IPS-NIHi7 (cell line): ENCODE measurements at regions not wholly inside any gene's neighbourhood (a gene's known extent, or its start where the extent isn't known, plus 50 kb on each side); places are given as distances from the start of the nearest gene placed in this dataset.
"Not testable (repeated sequence)": the region's sequence is repeated elsewhere in the genome, so short reads cannot be mapped to it uniquely, and the experiment has no call there.

ENCODE experiments used
- DNase-seq: peaks from one replicate; pipeline ENCODE4 v3.0.0; 2012; ENCODE audit warnings: mixed read lengths; ENCODE audit errors: extremely low spot score

DNA sequence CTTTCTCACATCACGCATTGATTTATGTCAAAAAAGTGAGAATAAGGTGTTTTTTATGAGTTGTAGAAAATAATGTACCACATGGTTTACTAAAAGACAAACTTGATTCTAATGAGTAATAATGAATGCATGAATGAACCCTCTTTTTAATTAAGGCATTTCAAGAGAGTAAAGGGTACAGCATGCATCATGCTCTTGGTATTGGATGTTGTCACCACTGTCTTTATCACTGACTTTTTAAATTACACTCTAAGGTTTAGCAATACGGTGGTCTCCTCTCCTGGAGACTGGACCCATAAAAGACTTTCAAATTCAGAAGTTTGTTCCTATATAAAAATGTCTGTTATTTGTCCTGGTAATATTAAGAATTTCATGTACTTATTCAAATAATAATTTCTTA lies 277.5 kb upstream of the TGFBR2 start:
- DNase-seq = not testable (repeated sequence)

DNA sequence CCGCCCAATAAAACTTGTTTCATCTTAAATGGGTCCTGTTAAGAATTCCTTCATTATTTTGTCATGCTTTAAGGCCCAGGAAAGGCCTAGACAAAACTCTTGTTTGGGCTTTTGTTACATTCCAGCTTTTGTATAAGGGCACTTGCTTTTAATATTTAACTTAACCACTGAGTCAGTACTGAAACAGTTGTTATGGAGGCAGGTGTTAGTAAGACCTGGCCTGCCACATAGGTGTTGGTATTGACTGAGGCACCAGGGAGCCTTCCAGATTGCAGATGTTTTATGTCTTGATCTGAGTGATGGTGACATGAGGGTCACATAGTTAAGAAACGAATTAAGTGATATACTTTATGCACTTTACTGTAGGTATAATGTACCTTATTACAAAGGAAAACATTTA lies 274.9 kb upstream of the TGFBR2 start:
- DNase-seq = no peak

DNA sequence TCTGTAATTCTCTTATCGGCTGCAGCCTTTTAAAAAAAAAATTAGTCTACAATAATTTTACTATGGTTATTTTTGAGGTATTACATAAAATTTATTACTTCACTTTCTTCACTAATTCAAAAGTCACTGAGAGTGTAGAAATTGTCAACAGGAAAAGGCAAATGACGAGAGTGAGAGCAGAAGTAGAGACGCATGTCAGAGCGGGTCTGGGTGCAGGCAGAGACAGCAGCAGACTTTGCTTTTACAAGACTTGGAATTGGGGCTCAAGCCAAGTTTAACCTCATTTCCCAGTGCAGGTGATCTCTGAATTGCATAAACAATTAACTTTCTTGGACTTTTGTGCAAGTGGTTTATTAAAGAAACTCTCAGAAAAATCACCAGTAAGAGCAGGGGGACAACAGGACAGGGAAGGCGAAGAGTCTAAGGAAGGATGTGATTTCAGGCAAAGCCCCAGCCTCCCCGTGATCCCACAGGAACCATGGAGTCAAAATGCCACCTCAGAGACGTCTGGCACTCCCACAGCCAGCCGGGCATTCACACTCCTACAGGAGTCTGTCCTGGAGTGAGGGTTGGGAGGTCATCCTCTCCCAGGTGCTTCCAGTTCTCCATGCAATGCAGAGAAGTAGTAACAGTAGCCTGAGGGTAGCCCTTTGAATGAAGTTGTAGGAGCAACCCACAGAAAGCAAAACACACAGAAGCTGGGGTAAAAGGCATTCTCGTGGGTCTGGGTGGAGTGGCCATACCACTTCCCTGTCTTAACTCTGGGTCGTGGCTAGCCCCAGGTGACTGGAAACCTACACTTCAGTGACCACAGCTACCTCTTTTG lies 274.0 kb upstream of the TGFBR2 start:
- DNase-seq = no peak

DNA sequence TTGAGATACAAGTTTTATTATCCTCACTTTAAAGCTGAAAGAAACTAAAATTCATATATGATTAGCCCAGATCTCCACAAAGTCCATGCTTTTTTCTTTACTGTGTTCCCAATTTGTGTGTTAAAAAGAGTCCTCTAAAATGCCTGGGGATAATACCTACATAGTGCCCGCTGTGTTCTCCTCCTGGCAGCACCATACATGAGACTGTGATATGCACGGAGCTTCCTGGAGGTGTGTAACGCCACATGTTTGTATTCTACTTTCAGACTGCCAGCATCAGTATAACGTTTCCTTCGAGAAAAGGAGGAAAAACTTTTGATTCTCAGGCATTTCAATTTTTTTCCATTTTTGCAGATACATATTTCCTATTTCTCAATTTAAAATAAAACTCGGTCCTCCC lies 273.3 kb upstream of the TGFBR2 start:
- DNase-seq = no peak

DNA sequence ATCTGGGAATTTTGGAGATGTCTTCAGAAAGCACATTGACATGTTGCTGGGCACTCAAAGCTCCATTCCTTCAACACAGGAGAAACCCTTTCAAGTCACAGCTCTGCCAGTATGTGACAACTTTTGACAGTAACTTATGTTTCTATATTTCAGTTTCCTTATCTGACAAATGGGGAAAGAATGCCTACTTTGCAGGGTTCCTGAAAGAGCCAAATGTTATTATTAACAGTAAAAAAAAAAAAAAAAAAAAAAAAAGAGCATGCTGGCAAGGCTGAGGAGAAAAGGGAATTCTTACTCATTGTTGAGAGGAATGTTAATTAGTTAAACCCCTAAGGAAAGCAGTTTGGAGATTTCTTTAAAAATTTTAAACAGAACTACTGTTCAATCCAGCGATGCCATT lies 272.5 kb upstream of the TGFBR2 start:
- DNase-seq = no peak

DNA sequence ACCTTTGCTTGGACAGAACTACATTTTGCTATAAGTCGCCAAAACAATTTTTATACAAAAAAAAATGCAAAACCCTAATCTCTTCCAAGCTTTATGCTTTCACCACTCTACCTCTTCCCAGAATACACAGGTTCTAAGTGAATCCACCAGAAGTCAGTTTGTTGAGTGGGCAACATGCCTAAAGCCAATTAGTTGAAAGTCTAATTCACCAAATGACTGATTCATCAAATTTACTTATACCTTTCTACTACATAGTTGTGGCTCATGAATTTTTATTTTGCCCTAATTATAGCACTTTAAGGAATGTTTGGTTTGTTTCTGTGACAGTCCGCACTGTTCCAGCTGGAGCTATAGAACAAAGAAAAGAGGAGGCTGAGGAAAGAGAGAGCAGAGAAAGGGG lies 265.9 kb upstream of the TGFBR2 start:
- DNase-seq = no peak

DNA sequence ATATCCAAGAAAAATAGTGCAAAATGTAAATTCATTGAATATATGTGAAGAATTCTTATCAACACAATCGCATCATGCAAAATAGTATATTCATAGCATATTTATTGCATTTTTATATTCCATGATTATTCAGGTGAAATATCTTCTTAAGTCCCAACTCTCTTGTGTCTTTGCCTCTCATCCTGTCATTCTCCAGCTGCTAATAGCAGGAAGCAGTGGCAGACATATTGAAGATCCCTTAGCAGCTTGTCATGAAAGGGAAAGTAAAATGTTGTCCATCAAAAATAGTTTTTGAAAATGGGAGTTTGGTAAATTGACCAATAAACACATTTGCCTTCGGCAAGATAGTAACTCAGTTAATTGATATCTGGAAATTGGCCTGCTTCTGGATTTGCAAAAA lies 265.3 kb upstream of the TGFBR2 start:
- no peak for DNase-seq

DNA sequence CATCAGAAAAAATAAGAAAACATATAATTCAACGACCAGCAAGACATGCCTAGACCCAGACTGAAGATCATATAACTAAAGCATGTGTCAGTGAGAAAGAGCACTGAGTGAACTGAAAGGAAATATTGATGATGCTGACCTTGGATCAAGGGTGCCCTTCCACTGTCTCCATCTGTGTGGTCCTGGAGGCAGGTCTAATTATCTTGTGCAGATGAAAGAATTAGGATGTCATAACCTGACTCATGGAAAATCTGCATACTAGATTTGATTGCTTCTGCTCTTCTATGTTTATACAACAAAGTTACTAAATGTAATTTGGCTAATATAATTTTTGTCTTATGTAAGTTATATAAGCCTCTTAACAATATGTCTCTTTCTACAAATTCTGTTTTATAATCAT lies 264.6 kb upstream of the TGFBR2 start:
- no peak for DNase-seq

DNA sequence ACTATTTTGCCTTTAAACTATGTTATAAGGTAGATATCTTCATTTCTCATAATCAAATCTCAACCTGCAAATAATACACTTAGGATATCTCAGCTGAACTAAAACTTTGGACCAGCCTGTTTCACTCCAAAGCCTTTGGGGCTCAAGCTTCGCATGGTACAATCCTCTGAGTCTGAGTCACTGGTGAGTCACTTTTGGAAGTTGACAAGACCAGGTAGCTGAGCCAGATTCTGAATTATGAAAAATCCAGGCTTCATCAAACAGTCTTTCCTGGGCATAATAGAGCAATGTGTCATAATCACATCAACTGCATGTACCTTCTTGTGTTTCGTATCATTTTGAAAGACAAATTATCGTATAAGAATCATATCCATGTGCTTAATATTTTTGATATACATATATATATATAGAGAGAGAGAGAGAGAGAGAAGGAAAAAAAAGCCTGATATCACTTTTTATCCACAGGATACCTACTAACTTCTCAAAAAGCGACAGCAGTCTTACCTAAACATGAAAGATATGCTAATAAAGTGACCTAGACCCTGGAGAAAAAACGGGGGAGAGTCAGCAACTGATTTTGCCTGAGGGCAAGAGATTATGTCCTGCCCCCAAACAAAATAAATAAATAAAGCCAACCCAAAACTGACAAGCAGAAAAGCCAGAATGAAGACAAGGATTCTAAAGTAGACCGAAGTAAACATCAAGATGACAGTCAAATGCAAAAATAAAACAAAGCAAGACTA lies 263.9 kb upstream of the TGFBR2 start:
- no peak for DNase-seq

DNA sequence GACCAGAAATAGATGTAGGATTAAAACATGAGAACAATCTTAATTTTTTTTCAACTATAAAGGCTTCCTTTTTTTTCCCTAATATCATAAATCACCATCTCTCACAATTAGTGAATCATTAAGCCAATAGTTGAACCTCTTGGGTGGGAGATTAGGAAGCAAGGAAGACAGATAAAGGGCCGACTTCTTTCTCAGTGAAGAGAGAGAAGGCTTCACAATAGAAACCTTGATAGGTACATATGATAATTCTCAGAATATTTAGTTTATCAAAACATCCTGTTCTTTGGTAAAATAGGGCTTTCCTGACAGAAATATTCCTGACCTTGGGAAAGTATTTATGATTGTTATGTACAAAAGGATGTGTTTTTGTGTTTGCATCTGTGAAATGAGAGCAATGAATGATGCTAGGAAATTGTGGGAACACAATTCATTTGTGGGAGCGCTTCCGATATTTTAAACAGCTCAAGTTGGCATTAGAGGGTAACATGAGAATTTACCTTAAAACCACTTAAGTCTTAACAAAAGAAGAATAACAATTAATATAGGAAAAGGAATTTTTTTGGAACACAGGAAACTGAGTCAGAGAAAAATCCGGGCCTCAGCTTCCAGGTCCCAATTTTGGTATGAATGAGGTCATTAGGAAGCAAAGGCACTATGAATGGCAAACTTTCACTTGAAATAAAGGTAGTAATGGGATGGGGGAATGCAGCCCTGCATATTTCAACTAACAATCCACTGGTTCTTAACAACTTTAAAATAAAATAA lies 263.2 kb upstream of the TGFBR2 start:
- no peak for DNase-seq

DNA sequence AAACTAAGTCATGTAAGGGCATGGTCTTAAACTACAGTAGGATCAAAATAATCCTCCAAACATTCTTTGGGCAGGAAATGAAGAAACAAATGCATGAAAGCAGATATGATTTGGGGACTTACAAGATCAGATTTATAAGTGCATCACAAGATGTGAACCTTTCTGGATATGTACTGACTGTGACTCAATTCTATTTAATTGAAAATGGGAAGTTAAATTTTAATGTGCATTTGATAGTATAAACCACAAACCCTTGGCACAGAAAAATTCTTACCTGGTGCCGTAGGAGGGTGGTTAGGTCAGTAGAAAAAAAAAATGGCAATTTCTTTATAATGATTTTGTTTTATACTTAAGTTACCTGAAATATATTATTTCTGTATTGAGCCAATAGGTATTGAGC lies 262.5 kb upstream of the TGFBR2 start:
- no peak for DNase-seq

DNA sequence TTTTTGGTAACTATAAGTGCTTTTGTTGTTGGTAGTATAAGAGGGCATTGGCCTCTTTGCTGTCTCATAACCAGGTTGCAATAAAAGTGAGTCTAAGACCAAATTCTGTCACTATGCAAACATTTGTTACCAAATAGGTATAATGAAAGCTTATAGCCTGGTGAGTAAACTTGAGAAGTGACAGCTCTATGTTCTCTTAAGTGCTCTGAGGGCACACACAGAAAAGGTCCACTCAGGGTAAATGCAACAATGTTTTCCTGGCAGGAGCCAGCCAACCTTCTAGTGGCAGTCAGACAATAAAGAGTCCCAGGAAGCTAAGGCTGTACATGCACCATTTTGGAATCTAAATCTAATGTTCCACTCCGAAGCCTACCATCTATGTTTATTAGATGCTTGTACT lies 262.1 kb upstream of the TGFBR2 start:
- no peak for DNase-seq

DNA sequence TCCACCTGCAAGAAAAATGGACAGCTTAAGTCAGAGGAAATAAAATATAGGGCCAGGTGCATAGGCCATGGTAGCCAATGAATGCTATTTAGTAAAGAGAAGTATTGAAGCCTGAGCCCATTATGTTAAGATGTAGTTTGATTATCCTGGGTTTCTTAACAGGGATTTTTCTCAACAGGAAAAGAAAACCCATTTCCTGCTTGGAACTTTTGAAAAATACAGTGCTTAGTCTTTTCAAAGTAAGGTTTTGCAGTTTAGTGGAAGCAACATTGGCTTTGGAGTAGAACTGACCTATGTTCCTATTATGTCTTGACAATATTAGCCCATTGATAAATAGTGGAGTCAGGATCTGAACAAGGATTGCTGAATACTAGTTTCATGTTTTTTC lies 259.5 kb upstream of the TGFBR2 start:
- no peak for DNase-seq

DNA sequence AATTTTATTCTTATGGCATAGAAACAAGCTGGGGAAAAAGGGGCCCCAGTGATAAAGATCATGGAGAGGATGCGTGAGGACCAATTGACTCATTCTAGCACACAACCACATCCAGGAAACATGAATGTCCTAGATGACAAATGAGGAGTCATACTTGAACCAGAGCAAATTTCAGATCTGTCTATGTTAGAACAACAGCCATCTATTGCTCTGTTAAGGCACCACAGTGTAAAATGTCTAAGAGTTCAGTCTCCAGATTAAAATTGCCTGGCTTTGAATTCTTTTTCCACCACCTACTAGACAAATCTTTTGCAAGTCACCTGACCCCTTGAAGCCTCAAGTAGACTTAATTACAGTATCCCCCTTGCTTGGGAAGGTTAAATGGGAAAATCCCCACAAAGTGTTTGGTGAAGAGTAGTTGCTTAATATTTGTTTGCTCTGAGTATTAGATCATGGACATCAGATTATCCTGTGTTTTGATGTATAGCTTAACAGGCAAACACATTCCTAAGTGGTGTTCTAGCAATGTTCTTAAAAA lies 258.7 kb upstream of the TGFBR2 start:
- DNase-seq = no peak

DNA sequence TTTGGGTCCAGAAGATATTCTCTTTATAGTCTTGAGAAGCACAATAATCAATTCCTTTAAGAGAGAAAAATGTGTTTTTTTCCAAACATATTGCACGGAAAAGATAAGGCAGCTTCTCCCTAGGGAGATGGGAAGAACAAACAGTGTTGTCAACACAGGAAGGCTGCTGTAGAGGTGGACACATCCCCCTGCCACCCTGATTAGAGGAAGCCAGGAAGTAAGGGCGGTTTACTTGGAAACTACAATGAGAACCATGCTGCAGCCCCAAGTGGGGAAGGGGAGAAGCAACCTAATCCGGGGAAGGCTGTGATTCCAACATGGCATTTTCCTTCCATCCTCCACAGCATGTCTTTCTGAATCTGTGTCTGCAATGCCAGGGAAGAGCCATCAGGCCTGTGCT lies 256.9 kb upstream of the TGFBR2 start:
- peak; percentile 15 for DNase-seq

DNA sequence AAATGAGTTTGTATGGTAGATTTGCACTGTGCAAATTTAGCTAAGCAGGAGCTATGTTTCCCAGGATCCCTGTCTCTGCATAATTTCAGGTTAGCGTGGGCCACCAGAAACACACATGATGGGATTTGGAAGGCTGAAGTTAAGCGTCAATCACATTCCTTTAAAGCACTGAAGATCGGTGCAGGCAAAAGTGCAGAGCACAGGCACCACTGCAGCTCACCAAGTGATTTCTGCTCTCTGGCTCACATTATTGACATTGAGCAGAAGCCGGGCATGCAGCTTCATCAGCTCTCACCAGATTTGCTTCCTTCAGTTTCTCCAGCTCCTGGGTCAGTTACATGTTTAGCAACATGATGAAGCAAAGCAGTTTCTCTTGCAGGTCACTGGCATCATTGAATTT lies 256.4 kb upstream of the TGFBR2 start:
- no peak for DNase-seq

DNA sequence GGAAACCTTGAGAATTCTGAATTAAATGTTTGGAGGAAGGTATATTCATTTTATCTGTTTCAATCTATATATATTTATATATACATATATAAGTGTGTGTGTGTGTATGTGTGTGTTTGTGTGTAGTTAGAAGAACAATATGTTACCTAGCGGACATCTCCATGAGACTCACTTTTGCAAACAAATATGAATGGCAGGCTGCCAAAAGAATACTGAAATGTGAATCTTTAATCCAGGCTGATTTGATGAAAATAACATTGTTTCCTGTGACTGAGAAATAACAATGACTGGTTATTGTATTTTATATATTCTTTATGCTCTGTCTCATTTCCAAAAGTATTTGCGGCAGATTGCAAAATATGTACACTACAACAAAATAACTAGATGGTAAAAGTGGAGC lies 255.5 kb upstream of the TGFBR2 start:
- DNase-seq = no peak

DNA sequence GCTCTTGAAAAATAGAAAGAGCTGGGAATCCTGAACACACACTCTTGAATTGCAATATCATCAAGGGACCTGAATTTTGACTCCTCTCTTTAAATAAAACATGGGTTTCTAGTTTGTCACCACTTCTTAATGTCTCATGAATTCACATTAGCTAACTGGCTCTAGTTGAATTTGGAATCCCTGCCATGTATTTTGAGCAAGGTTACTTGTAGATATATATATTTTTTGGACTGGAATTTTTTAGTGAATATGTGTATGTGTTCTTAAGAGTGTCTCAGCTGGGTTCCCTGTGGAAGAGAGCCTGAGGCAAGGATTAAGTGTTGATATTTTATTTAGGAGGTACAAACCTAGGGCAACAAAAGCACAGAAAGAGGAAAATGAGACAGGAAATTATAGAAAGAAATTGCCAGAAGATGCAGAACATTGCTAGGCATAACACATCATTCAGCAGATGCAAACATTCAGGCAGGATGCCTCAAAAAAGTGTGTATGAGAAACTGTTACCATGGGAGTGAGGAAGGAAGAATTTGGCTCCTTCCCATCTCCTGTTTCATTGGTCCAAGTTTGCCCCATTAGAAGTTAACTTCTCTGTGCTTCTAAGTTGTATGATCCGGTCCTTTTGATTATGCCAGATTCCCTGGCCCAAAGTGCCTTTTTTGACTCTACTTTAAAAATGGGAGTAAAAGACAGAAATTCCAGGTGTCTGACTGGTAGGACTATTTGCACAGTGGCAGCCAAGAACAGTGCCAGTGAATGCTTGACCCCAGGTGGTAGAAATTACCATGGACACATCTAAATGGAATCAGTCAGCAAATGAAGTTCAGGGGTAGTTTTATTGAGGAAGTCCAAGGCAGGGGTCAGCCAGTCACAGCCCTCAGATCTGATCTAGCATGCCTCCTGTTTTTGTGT lies 253.7 kb upstream of the TGFBR2 start:
- no peak for DNase-seq

DNA sequence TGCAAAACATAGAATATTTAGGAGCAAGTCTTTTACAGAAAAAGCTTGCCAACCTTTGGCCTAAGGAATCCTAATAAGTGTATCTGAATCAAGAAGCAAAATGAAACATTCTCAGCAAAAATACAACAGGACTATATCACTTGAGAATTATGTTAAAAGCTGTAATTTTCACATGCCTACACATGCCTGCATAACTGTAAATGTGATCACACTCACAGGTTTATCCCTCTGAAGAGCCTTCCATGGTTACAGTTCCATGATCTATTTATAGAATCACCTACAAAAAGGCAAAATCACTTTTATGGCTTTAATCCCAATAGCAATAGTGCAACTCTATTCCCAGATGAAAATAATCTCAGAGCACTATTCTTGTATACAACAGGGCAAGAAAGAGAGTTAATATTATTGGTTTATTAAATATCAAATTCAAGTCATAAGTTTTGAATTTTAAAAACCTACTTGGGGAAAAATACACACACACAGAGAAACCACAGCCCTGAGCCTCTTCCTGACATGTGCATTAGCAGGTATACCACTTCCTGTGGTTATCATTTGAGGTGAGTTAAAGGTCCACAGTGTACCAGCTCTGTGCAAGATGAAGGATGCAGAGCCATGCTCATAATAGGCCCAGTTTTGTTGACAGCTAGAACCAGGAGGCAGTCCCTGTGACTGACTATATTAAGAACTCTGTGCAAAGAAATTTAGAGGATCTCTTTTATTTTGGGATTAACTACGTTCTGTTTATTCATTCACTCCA lies 252.5 kb upstream of the TGFBR2 start:
- DNase-seq = no peak

DNA sequence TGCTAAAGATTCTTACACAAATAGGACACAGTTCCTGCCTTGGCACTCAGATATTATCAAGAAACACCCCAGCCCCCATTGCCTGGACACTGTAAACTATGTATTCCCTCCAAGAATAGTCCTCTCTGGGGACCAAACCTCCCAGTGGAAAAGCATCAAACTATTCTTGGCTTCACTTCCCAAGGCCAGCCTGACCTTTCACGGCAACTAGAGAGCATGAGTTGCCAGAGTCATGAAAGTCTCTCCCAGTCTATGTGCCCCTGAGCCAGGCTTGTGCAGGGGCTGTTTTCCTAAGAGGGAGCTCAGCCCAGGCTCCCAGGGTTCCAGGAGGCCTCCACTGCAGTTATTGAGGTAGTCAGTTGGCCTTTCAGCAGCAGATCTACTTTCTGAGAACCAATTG lies 251.9 kb upstream of the TGFBR2 start:
- no peak for DNase-seq

DNA sequence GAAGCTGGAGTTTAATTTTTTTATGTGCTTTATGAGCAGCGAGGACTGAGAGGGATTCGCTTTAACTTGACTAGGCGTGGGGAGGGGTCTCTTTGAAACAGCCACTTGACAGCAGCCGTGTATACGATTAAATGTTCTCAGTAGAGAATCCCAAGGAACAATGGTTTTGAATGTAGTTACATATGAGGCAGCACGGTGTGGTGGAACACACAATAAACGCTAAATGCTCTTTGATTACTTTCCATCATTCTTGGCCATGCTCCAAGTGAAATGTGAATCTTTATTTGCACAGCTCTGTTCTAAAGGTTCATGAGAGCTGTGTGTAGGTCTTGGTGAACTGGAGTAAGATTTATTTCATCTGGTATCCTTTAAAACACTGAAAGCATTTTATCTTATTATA lies 251.4 kb upstream of the TGFBR2 start:
- DNase-seq = no peak
